HUES6 (cell line): ENCODE measurements at regions not wholly inside any gene's neighbourhood (a gene's known extent, or its start where the extent isn't known, plus 50 kb on each side); places are given as distances from the start of the nearest gene placed in this dataset.
"Not testable (repeated sequence)": the region's sequence is repeated elsewhere in the genome, so short reads cannot be mapped to it uniquely, and the experiment has no call there.

Source experiments
- H3K27ac ChIP-seq: 2 replicates; pipeline ENCODE4 v1.7.0; 2013; ENCODE audit warnings: low read depth, mild to moderate bottlenecking, low read length, inconsistent platforms
- H3K27me3 ChIP-seq: 2 replicates; pipeline ENCODE4 v1.6.1; 2013; ENCODE audit warnings: low read length; ENCODE audit not compliant: control insufficient read depth, insufficient read depth
- H3K36me3 ChIP-seq: 2 replicates; pipeline ENCODE4 v1.6.1; 2013; ENCODE audit warnings: low read length; ENCODE audit not compliant: control insufficient read depth, insufficient read depth
- H3K4me1 ChIP-seq: 2 replicates; pipeline ENCODE4 v1.6.1; 2013; ENCODE audit warnings: low read length; ENCODE audit not compliant: control insufficient read depth, insufficient read depth
- H3K4me3 ChIP-seq: 2 replicates; pipeline ENCODE4 v1.5.1; 2013; ENCODE audit warnings: low read depth, low read length
- H3K9ac ChIP-seq: one replicate; pipeline ENCODE4 v1.6.1; 2013; ENCODE audit warnings: mild to moderate bottlenecking, low read length
- H3K9me3 ChIP-seq: 2 replicates; pipeline ENCODE4 v1.6.1; 2013; ENCODE audit warnings: low read depth, low read length; ENCODE audit not compliant: control insufficient read depth, insufficient read depth

- Histone ChIP-seq H3K4me1 (peaks cover 11% of the 10 kb centered on the region; the same call in 1 of the 2 replicates), H3K4me3 (no peak overlapping the region), H3K27ac (no peak overlapping the region), H3K36me3 (no peaks in the 10 kb centered on the region), H3K9ac (no peak overlapping the region), H3K9me3 (no peaks in the 10 kb centered on the region), H3K27me3 (no peaks in the 10 kb centered on the region)
Measured at GRCh38 chr4:8725071-8725841, 132.7 kb downstream of the CPZ start.

- peaks cover 11% of the 10 kb centered on the region; the same call in 1 of the 2 replicates for H3K4me1 ChIP-seq
- no peaks in the 10 kb centered on the region for H3K27me3 ChIP-seq
- no peak overlapping the region for H3K9ac ChIP-seq
- no peaks in the 10 kb centered on the region for H3K36me3 ChIP-seq
- H3K27ac ChIP-seq: no peak overlapping the region
- no peak overlapping the region for H3K4me3 ChIP-seq
- H3K9me3 ChIP-seq: no peaks in the 10 kb centered on the region
Measured at GRCh38 chr4:8724436-8725070, 132.0 kb downstream of the CPZ start.

- H3K36me3 ChIP-seq: no peaks in the 10 kb centered on the region
- no peaks in the 10 kb centered on the region for H3K27me3 ChIP-seq
- no peak overlapping the region for H3K4me3 ChIP-seq
- no peak overlapping the region for H3K9ac ChIP-seq
- H3K9me3 ChIP-seq: no peaks in the 10 kb centered on the region
- H3K4me1 ChIP-seq: peaks cover 11% of the 10 kb centered on the region; the same call in 1 of the 2 replicates
- no peak overlapping the region for H3K27ac ChIP-seq
Measured at GRCh38 chr4:8723222-8723980, 130.8 kb downstream of the CPZ start.

DNA sequence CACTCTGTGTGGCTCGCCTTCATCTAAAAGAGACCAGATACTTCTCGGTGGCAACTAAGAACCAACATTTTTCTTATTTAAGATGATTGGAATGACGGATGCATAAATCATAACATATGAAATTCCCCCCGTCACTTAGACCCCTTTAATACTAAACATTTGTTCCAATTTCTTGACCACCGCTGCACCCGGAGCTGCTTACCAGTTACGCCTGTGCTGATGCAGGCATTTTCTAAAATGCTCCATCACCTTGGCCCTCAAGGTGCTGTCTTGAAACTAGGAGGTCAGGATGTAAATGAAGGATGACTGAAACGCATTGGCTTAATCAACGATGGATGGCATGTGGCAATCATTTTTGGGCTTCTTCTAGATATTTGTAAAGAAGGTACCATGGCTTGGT lies 130.0 kb downstream of the CPZ start:
- Histone ChIP-seq H3K9ac (no peak overlapping the region), H3K27ac (no peak overlapping the region), H3K9me3 (no peaks in the 10 kb centered on the region)

DNA sequence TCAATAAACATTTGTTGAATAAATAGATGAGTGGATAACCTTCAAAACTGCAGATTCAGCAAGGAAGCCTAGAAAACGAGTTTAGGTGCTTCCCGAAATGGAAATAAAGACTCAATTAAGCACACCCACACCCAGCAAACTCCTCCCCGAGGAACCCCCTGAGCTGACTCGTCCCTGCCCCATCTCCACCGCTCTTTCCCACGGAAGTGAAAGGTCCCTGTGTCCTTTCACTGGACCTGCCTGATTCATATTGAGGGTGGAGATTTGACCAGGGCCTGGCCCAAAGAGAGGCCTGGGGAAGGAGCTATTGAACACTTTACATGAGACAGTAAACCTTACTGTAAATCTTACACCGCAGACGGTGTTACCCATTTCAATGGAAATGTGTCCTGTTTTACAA lies 129.1 kb downstream of the CPZ start:
- H3K36me3 ChIP-seq: no peaks in the 10 kb centered on the region
- H3K9ac ChIP-seq: no peak overlapping the region
- no peak overlapping the region for H3K4me3 ChIP-seq
- H3K4me1 ChIP-seq: peaks cover 11% of the 10 kb centered on the region; the same call in 1 of the 2 replicates
- H3K27me3 ChIP-seq: no peaks in the 10 kb centered on the region
- no peaks in the 10 kb centered on the region for H3K9me3 ChIP-seq
- no peak overlapping the region for H3K27ac ChIP-seq

More for the DNA sequence above, 130.0 kb downstream of the CPZ start:
- Histone ChIP-seq H3K4me1 (peaks cover 11% of the 10 kb centered on the region; the same call in 1 of the 2 replicates), H3K4me3 (no peak overlapping the region), H3K27me3 (no peaks in the 10 kb centered on the region), H3K36me3 (no peaks in the 10 kb centered on the region)

DNA sequence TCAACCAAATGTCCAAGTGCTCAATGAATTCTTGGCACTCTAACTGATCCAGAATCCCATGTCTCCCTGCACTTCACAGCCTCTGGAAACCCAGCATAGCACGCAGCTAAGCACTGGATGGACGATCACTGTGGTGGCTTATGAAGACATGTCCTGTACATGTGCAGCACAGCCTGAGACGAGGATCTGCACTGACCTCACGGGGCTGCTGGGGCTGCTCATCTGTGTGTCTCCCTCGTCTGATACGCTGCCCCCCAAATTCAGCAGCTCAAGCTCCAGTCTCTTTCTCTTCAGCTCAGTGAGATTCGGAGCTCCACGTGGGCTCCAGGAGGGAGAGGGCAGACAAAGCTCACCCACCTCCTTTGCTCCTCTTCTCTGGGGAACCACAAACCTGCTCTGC lies 126.9 kb downstream of the CPZ start:
- Histone ChIP-seq H3K9me3 (no peaks in the 10 kb centered on the region; the same call in 1 of the 2 replicates), H3K4me1 (no peaks in the 10 kb centered on the region), H3K36me3 (no peaks in the 10 kb centered on the region), H3K27me3 (no peaks in the 10 kb centered on the region), H3K4me3 (no peak overlapping the region), H3K27ac (no peak overlapping the region), H3K9ac (no peak overlapping the region)

GRCh38 chr4:8717470-8717869 lies 124.9 kb downstream of the CPZ start:
- not testable (repeated sequence) for H3K27me3 ChIP-seq, H3K27ac ChIP-seq

GRCh38 chr4:8710946-8711345 lies 118.4 kb downstream of the CPZ start:
- Histone ChIP-seq H3K27ac (no peak overlapping the region), H3K36me3 (no peaks in the 10 kb centered on the region), H3K9me3 (peaks cover 17% of the 10 kb centered on the region), H3K27me3 (peaks cover 6% of the 10 kb centered on the region; the same call in 1 of the 2 replicates), H3K4me1 (peaks cover 9% of the 10 kb centered on the region; the same call in 1 of the 2 replicates), H3K9ac (no peak overlapping the region), H3K4me3 (no peak overlapping the region)

More at GRCh38 chr4:8717470-8717869, 124.9 kb downstream of the CPZ start:
- H3K4me3 ChIP-seq, H3K4me1 ChIP-seq, H3K36me3 ChIP-seq, H3K9ac ChIP-seq: not testable (repeated sequence)
- H3K9me3 ChIP-seq: peaks cover 11% of the 10 kb centered on the region

DNA sequence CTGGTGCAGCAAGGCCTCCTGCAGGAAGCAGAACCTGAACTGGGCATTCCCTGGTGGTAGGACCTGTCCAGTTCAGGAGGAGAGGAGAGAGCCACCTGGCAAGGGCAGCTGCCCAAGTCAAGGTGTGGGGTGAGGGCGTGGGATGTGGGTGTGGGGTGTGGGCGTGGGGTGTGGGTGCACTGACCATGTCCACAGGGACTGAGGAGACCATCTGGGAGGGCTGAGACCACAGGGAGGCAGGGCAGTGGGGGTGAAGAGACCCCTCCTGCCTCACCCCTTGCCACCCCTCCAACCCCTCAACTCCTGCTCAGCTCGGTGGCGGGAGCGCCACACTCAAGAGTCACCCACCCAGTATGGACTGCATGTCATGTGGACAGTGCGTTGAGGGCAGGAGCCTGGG lies 117.9 kb downstream of the CPZ start:
- Histone ChIP-seq H3K27ac (no peak overlapping the region), H3K4me1 (peaks cover 14% of the 10 kb centered on the region; the same call in 1 of the 2 replicates), H3K27me3 (peaks cover 6% of the 10 kb centered on the region; the same call in 1 of the 2 replicates), H3K9ac (no peak overlapping the region), H3K36me3 (no peaks in the 10 kb centered on the region), H3K9me3 (peaks cover 17% of the 10 kb centered on the region), H3K4me3 (no peak overlapping the region)

DNA sequence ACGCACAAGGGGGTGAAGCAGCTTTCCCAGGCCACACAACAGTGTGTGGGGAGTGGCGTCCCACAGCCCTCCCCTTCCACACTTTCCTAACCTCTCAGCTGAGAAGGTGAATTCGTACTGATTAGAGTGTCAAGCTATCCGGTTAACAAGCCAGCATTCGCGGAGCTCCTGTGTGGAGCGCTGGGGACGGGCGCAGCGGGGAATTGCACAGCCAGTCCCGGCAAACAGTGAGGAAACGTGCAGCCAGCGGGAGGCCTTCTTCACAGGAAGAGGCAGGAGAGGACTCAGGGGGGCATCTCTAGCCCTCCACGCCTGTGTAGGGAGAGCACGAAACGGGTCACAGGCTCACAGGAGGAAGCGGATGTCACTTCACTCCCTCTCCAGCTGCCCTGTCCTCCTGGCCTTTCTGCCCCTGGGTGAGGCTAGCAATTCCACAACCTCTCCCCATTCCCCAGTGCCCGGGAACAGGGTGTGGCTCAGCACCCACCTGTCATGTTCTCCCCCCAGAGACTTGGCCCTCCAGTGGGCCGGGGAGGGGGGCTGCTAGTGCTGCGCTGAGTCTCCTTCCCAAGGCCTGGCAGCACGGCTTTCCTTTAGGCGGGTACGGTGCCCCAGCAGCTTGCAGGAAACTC lies 117.3 kb downstream of the CPZ start:
- no peaks in the 10 kb centered on the region for H3K36me3 ChIP-seq
- H3K9me3 ChIP-seq: peaks cover 17% of the 10 kb centered on the region
- H3K4me1 ChIP-seq: peaks cover 17% of the 10 kb centered on the region; the same call in 1 of the 2 replicates
- no peak overlapping the region for H3K4me3 ChIP-seq
- H3K27me3 ChIP-seq: peaks cover 6% of the 10 kb centered on the region; the same call in 1 of the 2 replicates
- no peak overlapping the region for H3K9ac ChIP-seq
- no peak overlapping the region for H3K27ac ChIP-seq
